ENCODE measurements at regions not wholly inside any gene's neighbourhood (a gene's known extent, or its start where the extent isn't known, plus 50 kb on each side); places are given as distances from the start of the nearest gene placed in this dataset.

DNA sequence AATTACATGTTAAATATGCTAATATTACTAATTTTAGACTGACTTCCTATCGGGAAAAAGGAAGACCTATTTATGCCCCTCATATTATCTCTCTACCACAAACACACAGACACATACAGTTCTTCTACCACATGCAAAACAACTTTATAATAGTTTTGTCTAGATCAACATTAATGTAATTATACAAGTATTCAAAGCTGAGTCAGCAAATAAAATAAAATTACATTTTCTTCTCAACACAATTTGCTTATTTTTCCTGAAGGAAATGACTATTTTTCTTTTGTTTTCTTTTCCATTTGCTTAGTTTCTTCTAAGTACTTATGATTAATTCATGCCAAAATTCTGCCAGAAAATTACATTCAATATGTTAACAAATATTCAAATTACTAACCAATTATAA lies 654.2 kb downstream of the AMY1C start:
- DNase-seq (ENCODE audit: low spot score) = no peak

DNA sequence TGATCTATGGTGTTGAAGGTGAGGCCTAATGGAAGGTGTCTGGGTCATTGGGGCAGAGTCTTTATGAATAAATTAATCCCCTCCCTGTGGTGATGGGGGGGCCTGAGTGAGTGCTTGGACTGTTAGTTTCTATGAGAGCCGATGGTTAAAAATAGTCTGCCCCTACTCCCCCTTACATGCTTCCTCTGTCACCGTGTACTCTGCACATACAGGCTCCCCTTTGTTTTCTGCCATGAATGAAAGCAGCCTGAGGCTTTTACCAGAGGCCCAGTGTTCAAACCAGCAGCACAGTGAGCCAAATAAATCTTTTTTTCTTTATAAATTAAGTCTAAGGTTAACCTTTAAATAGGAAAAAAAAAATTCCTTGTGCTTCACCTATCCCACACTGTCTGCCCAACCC lies 657.0 kb downstream of the AMY1C start:
- 64% methylated on average over 2 of the region's 2 CpGs for WGBS
- H3K4me1 ChIP-seq (ENCODE audit: control insufficient read depth in 4 of 4, insufficient read depth in 4 of 4, low read length in 3 of 4) = no peaks in the 10 kb centered on the region
- DNase-seq (ENCODE audit: low spot score) = no peak
- no peaks in the 10 kb centered on the region for H3K27me3 ChIP-seq (ENCODE audit: control insufficient read depth in 4 of 4, insufficient read depth in 4 of 4, low read length in 3 of 4)
- H3K4me3 ChIP-seq (ENCODE audit: low read depth in 1 of 3, low read length in 3 of 3) = no peak overlapping the region
- no peak overlapping the region for H3K27ac ChIP-seq (ENCODE audit: low read depth in 1 of 2, low read length in 2 of 2)
- peaks cover 0 to 1% (median 0%) of the 10 kb centered on the region in 4 donors for H3K9me3 ChIP-seq (ENCODE audit: control insufficient read depth in 4 of 4, low read length in 3 of 4)
- no peaks in the 10 kb centered on the region for H3K36me3 ChIP-seq (ENCODE audit: control insufficient read depth in 4 of 4, insufficient read depth in 3 of 4, low read depth in 1 of 4, low read length in 3 of 4)
- no peak overlapping the region for H3K9ac ChIP-seq (ENCODE audit: low read depth in 1 of 2, low read length in 2 of 2)
- no peak for TF ChIP-seq RXRA (IDR thresholded peaks at IDR 0.05)
- TF ChIP-seq, protein P1, sequence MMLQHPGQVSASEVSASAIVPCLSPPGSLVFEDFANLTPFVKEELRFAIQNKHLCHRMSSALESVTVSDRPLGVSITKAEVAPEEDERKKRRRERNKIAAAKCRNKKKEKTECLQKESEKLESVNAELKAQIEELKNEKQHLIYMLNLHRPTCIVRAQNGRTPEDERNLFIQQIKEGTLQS (IDR thresholded peaks at IDR 0.05) = no peak
- no peak for TF ChIP-seq TAF1 (conservative IDR thresholded peaks at IDR 0.05)
- no peak for TF ChIP-seq FOXA2 (IDR thresholded peaks at IDR 0.05)
- TF ChIP-seq SP1 (IDR thresholded peaks at IDR 0.05) = no peak
- no peak for TF ChIP-seq EGR1 (IDR thresholded peaks at IDR 0.05; ENCODE audit: low read depth in 2 of 2)
- TF ChIP-seq RAD21 (IDR thresholded peaks at IDR 0.05) = no peak
- TF ChIP-seq HNF4G (IDR thresholded peaks at IDR 0.05) = no peak
- no peak for TF ChIP-seq JUND (IDR thresholded peaks at IDR 0.05)
- no peak for TF ChIP-seq GABPA (IDR thresholded peaks at IDR 0.05 in 1 of 2, conservative IDR thresholded peaks at IDR 0.05 in 1 of 2)
- no peak for TF ChIP-seq FOXA1 (IDR thresholded peaks at IDR 0.05)
- no peak for TF ChIP-seq HNF4A (conservative IDR thresholded peaks at IDR 0.05)
- TF ChIP-seq YY1 (IDR thresholded peaks at IDR 0.05) = no peak
- TF ChIP-seq, protein P2, sequence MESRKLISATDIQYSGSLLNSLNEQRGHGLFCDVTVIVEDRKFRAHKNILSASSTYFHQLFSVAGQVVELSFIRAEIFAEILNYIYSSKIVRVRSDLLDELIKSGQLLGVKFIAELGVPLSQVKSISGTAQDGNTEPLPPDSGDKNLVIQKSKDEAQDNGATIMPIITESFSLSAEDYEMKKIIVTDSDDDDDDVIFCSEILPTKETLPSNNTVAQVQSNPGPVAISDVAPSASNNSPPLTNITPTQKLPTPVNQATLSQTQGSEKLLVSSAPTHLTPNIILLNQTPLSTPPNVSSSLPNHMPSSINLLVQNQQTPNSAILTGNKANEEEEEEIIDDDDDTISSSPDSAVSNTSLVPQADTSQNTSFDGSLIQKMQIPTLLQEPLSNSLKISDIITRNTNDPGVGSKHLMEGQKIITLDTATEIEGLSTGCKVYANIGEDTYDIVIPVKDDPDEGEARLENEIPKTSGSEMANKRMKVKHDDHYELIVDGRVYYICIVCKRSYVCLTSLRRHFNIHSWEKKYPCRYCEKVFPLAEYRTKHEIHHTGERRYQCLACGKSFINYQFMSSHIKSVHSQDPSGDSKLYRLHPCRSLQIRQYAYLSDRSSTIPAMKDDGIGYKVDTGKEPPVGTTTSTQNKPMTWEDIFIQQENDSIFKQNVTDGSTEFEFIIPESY (IDR thresholded peaks at IDR 0.05) = no peak

More for the DNA sequence above, 654.2 kb downstream of the AMY1C start:
- no peaks in the 10 kb centered on the region for H3K4me1 ChIP-seq (ENCODE audit: control insufficient read depth in 4 of 4, insufficient read depth in 4 of 4, low read length in 3 of 4)
- WGBS = 73% methylated on average over 1 of the region's 1 CpG
- H3K27ac ChIP-seq (ENCODE audit: low read depth in 1 of 2, low read length in 2 of 2) = no peak overlapping the region
- H3K36me3 ChIP-seq (ENCODE audit: control insufficient read depth in 4 of 4, insufficient read depth in 3 of 4, low read depth in 1 of 4, low read length in 3 of 4) = no peaks in the 10 kb centered on the region
- H3K9me3 ChIP-seq (ENCODE audit: control insufficient read depth in 4 of 4, low read length in 3 of 4) = peaks cover 0 to 1% (median 0%) of the 10 kb centered on the region in 4 donors
- TF ChIP-seq, protein P1 (IDR thresholded peaks at IDR 0.05) = no peak
- TF ChIP-seq YY1 (IDR thresholded peaks at IDR 0.05) (no peak), FOXA1 (IDR thresholded peaks at IDR 0.05) (no peak), RAD21 (IDR thresholded peaks at IDR 0.05) (no peak), NR2F2 (IDR thresholded peaks at IDR 0.05) (no peak), EGR1 (IDR thresholded peaks at IDR 0.05; ENCODE audit: low read depth in 2 of 2) (no peak), FOXA2 (IDR thresholded peaks at IDR 0.05) (no peak), TAF1 (conservative IDR thresholded peaks at IDR 0.05) (no peak), SP1 (IDR thresholded peaks at IDR 0.05) (no peak), GABPA (IDR thresholded peaks at IDR 0.05 in 1 of 2, conservative IDR thresholded peaks at IDR 0.05 in 1 of 2) (no peak), HNF4A (conservative IDR thresholded peaks at IDR 0.05) (no peak), RXRA (IDR thresholded peaks at IDR 0.05) (no peak)
- TF ChIP-seq, protein P3, sequence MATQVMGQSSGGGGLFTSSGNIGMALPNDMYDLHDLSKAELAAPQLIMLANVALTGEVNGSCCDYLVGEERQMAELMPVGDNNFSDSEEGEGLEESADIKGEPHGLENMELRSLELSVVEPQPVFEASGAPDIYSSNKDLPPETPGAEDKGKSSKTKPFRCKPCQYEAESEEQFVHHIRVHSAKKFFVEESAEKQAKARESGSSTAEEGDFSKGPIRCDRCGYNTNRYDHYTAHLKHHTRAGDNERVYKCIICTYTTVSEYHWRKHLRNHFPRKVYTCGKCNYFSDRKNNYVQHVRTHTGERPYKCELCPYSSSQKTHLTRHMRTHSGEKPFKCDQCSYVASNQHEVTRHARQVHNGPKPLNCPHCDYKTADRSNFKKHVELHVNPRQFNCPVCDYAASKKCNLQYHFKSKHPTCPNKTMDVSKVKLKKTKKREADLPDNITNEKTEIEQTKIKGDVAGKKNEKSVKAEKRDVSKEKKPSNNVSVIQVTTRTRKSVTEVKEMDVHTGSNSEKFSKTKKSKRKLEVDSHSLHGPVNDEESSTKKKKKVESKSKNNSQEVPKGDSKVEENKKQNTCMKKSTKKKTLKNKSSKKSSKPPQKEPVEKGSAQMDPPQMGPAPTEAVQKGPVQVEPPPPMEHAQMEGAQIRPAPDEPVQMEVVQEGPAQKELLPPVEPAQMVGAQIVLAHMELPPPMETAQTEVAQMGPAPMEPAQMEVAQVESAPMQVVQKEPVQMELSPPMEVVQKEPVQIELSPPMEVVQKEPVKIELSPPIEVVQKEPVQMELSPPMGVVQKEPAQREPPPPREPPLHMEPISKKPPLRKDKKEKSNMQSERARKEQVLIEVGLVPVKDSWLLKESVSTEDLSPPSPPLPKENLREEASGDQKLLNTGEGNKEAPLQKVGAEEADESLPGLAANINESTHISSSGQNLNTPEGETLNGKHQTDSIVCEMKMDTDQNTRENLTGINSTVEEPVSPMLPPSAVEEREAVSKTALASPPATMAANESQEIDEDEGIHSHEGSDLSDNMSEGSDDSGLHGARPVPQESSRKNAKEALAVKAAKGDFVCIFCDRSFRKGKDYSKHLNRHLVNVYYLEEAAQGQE (IDR thresholded peaks at IDR 0.05) = no peak
- TF ChIP-seq, protein P4, sequence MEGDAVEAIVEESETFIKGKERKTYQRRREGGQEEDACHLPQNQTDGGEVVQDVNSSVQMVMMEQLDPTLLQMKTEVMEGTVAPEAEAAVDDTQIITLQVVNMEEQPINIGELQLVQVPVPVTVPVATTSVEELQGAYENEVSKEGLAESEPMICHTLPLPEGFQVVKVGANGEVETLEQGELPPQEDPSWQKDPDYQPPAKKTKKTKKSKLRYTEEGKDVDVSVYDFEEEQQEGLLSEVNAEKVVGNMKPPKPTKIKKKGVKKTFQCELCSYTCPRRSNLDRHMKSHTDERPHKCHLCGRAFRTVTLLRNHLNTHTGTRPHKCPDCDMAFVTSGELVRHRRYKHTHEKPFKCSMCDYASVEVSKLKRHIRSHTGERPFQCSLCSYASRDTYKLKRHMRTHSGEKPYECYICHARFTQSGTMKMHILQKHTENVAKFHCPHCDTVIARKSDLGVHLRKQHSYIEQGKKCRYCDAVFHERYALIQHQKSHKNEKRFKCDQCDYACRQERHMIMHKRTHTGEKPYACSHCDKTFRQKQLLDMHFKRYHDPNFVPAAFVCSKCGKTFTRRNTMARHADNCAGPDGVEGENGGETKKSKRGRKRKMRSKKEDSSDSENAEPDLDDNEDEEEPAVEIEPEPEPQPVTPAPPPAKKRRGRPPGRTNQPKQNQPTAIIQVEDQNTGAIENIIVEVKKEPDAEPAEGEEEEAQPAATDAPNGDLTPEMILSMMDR (IDR thresholded peaks at IDR 0.05; ENCODE audit: low read depth, low read length, missing input control) = no peak
- TF ChIP-seq, protein P2 (IDR thresholded peaks at IDR 0.05) = no peak
- H3K4me3 ChIP-seq (ENCODE audit: low read depth in 1 of 3, low read length in 3 of 3) = no peak overlapping the region
- no peak overlapping the region for H3K9ac ChIP-seq (ENCODE audit: low read depth in 1 of 2, low read length in 2 of 2)
- no peaks in the 10 kb centered on the region for H3K27me3 ChIP-seq (ENCODE audit: control insufficient read depth in 4 of 4, insufficient read depth in 4 of 4, low read length in 3 of 4)

All from liver (tissue), 8 donors.